NCI-H187 treated with DMSO at 0.1 percent for 48 hours (cell line): ENCODE measurements at regions not wholly inside any gene's neighbourhood (a gene's known extent, or its start where the extent isn't known, plus 50 kb on each side); places are given as distances from the start of the nearest gene placed in this dataset.
"Not testable (repeated sequence)": the region's sequence is repeated elsewhere in the genome, so short reads cannot be mapped to it uniquely, and the experiment has no call there.

Experiments
- DNase-seq: peaks from one replicate; lab custom pipeline; 2025; lab: John Stamatoyannopoulos, UW

GRCh38 chr3:34508732-34509131, 710.3 kb downstream of the PDCD6IP start:
- DNase-seq: no peak

GRCh38 chr3:34511891-34512290, 713.5 kb downstream of the PDCD6IP start:
- no peak for DNase-seq

- not testable (repeated sequence) for DNase-seq
Observed at GRCh38 chr3:34519008-34519407, 720.6 kb downstream of the PDCD6IP start.

GRCh38 chr3:34531156-34531555, 732.7 kb downstream of the PDCD6IP start:
- no peak for DNase-seq

- DNase-seq: no peak
Observed at GRCh38 chr3:34533451-34533850, 735.0 kb downstream of the PDCD6IP start.

GRCh38 chr3:34534013-34534412, 735.6 kb downstream of the PDCD6IP start:
- no peak for DNase-seq

GRCh38 chr3:34544136-34544535, 745.7 kb downstream of the PDCD6IP start:
- DNase-seq: no peak

GRCh38 chr3:34547297-34547920, 749.0 kb downstream of the PDCD6IP start:
- DNase-seq: no peak

GRCh38 chr3:34567266-34567665, 768.8 kb downstream of the PDCD6IP start:
- no peak for DNase-seq

- no peak for DNase-seq
Observed at GRCh38 chr3:34568766-34569165, 770.3 kb downstream of the PDCD6IP start.

- no peak for DNase-seq
Observed at GRCh38 chr3:34569437-34569836, 771.0 kb downstream of the PDCD6IP start.

GRCh38 chr3:34570916-34571705, 772.7 kb downstream of the PDCD6IP start:
- no peak for DNase-seq

GRCh38 chr3:34571714-34572113, 773.3 kb downstream of the PDCD6IP start:
- no peak for DNase-seq

GRCh38 chr3:34575776-34576175, 777.3 kb downstream of the PDCD6IP start:
- DNase-seq: no peak

- no peak for DNase-seq
Observed at GRCh38 chr3:34582055-34582454, 783.6 kb downstream of the PDCD6IP start.

GRCh38 chr3:34583451-34583850, 785.0 kb downstream of the PDCD6IP start:
- DNase-seq: no peak

GRCh38 chr3:34584971-34585370, 786.5 kb downstream of the PDCD6IP start:
- DNase-seq: no peak

GRCh38 chr3:34599595-34599994, 801.2 kb downstream of the PDCD6IP start:
- no peak for DNase-seq

GRCh38 chr3:34619990-34620389, 821.6 kb downstream of the PDCD6IP start:
- DNase-seq: no peak

GRCh38 chr3:34626699-34627098, 828.3 kb downstream of the PDCD6IP start:
- no peak for DNase-seq

- no peak for DNase-seq
Observed at GRCh38 chr3:34634939-34635338, 836.5 kb downstream of the PDCD6IP start.

- no peak for DNase-seq
Observed at GRCh38 chr3:34635352-34635850, 837.0 kb downstream of the PDCD6IP start.

GRCh38 chr3:34646911-34647460, 848.6 kb downstream of the PDCD6IP start:
- DNase-seq: no peak
